Neural progenitor cell (in vitro differentiated cells): ENCODE measurements at regions not wholly inside any gene's neighbourhood (a gene's known extent, or its start where the extent isn't known, plus 50 kb on each side); places are given as distances from the start of the nearest gene placed in this dataset.

Experiments used
- DNase-seq: peaks from one replicate; pipeline ENCODE4 v3.0.0-alpha.2; 2016; ENCODE audit warnings: low spot score
- H2AFZ ChIP-seq: fragments of 200-600 bp; sonication (generic); replicated peaks from 2 replicates; pipeline ENCODE4 v1.6.1; 2016; ENCODE audit warnings: antibody characterized with exemption
- H3F3A ChIP-seq: fragments of 200-600 bp; sonication (generic); 2 replicates; pipeline ENCODE4 v1.6.1; 2016; ENCODE audit warnings: antibody characterized with exemption, low read depth
- H3K27ac ChIP-seq: fragments of 200-600 bp; sonication (generic); 2 replicates; pipeline ENCODE4 v1.5.1; 2016; ENCODE audit warnings: mild to moderate bottlenecking
- H3K27me3 ChIP-seq: fragments of 200-600 bp; sonication (generic); 2 replicates; pipeline ENCODE4 v1.6.1; 2016; ENCODE audit warnings: mild to moderate bottlenecking, moderate library complexity
- H3K36me3 ChIP-seq: fragments of 200-600 bp; sonication (generic); 2 replicates; pipeline ENCODE4 v1.5.1; 2016
- H3K4me1 ChIP-seq: fragments of 200-600 bp; sonication (generic); 2 replicates; pipeline ENCODE4 v1.6.1; 2016; ENCODE audit warnings: mixed run types
- H3K4me2 ChIP-seq: fragments of 200-600 bp; sonication (generic); 2 replicates; pipeline ENCODE4 v1.6.1; 2016
- H3K4me3 ChIP-seq: fragments of 200-600 bp; sonication (generic); 2 replicates; pipeline ENCODE4 v1.5.1; 2016
- H3K79me2 ChIP-seq: fragments of 200-600 bp; sonication (generic); 2 replicates; pipeline ENCODE4 v1.6.1; 2016; ENCODE audit warnings: low read depth
- H3K9ac ChIP-seq: fragments of 200-600 bp; sonication (generic); 2 replicates; pipeline ENCODE4 v1.6.1; 2016
- H3K9me3 ChIP-seq: fragments of 200-600 bp; sonication (generic); 2 replicates; pipeline ENCODE4 v1.5.1; 2016; ENCODE audit warnings: low read depth
- H4K20me1 ChIP-seq: fragments of 200-600 bp; sonication (generic); 2 replicates; pipeline ENCODE4 v1.6.1; 2016; ENCODE audit warnings: low read depth
- H3K27ac Mint-ChIP-seq: 3 replicates; pipeline ENCODE4 v1.8.0; 2021; ENCODE audit warnings: mixed read lengths
- H3K27me3 Mint-ChIP-seq: 2 replicates; pipeline ENCODE4 v1.8.0; 2022; ENCODE audit warnings: low read depth, mild to moderate bottlenecking, inconsistent platforms, moderate library complexity, mixed read lengths; ENCODE audit not compliant: insufficient read depth
- H3K36me3 Mint-ChIP-seq: 3 replicates; pipeline ENCODE4 v1.8.0; 2021; ENCODE audit warnings: mixed read lengths
- H3K4me1 Mint-ChIP-seq: 3 replicates; pipeline ENCODE4 v1.8.0; 2021; ENCODE audit warnings: mixed read lengths
- H3K4me3 Mint-ChIP-seq: 3 replicates; pipeline ENCODE4 v1.8.0; 2021; ENCODE audit warnings: mild to moderate bottlenecking, moderate library complexity, mixed read lengths
- H3K9me3 Mint-ChIP-seq: 3 replicates; pipeline ENCODE4 v1.8.0; 2020; ENCODE audit warnings: mixed read lengths
- EZH2 ChIP-seq: fragments of 200-600 bp; sonication (generic); IDR thresholded peaks from 2 replicates; pipeline ENCODE4 v1.6.1; 2017; ENCODE audit warnings: antibody characterized with exemption, mild to moderate bottlenecking, moderate library complexity
- EZH2phosphoT487 ChIP-seq: fragments of 200-600 bp; sonication (generic); IDR thresholded peaks from 2 replicates; pipeline ENCODE4 v1.6.1; 2017; ENCODE audit warnings: antibody characterized with exemption
- TF ChIP-seq, protein P1 (sequence below): fragments of 200-600 bp; sonication (generic); IDR thresholded peaks from 2 replicates; pipeline ENCODE4 v1.5.1; 2017; ENCODE audit warnings: antibody characterized with exemption, mild to moderate bottlenecking

DNA sequence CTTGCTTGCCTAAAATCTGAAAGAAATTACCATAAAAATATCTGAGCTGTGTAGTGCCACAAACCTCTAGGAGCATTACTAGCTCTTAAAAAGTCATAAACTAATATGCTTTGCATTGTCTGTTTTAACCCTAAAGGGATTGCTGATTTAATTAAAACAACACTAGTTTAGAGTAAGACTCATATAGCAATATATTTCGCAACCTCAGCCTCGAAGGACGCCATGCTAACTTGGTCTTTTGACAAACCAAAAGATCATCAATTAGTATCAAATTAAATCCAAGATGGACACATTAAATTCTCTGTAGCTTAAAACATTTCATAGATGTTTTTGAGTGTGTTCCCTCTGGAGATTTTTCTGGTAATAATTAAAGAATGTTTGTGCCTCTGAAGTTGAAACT, 74.8 kb upstream of the KCNQ5 start:
- H3K27ac Mint-ChIP-seq: no peak overlapping the region
- Histone ChIP-seq H3K4me1 (no peaks in the 10 kb centered on the region), H2AFZ (no peak overlapping the region), H3K4me2 (no peak overlapping the region), H3K27ac (no peak overlapping the region), H3K36me3 (no peaks in the 10 kb centered on the region), H4K20me1 (no peaks in the 10 kb centered on the region), H3K9ac (no peak overlapping the region), H3F3A (no peaks in the 10 kb centered on the region), H3K79me2 (no peaks in the 10 kb centered on the region), H3K4me3 (no peak overlapping the region), H3K9me3 (no peaks in the 10 kb centered on the region), H3K27me3 (no peaks in the 10 kb centered on the region)
- H3K4me3 Mint-ChIP-seq: no peak overlapping the region
- DNase-seq: no peak
- no peaks in the 10 kb centered on the region for H3K4me1 Mint-ChIP-seq
- TF ChIP-seq EZH2phosphoT487: no peak
- TF ChIP-seq EZH2: no peak
- TF ChIP-seq, protein P1, sequence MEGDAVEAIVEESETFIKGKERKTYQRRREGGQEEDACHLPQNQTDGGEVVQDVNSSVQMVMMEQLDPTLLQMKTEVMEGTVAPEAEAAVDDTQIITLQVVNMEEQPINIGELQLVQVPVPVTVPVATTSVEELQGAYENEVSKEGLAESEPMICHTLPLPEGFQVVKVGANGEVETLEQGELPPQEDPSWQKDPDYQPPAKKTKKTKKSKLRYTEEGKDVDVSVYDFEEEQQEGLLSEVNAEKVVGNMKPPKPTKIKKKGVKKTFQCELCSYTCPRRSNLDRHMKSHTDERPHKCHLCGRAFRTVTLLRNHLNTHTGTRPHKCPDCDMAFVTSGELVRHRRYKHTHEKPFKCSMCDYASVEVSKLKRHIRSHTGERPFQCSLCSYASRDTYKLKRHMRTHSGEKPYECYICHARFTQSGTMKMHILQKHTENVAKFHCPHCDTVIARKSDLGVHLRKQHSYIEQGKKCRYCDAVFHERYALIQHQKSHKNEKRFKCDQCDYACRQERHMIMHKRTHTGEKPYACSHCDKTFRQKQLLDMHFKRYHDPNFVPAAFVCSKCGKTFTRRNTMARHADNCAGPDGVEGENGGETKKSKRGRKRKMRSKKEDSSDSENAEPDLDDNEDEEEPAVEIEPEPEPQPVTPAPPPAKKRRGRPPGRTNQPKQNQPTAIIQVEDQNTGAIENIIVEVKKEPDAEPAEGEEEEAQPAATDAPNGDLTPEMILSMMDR: no peak
- H3K36me3 Mint-ChIP-seq: no peaks in the 10 kb centered on the region
- no peaks in the 10 kb centered on the region for H3K9me3 Mint-ChIP-seq
- no peaks in the 10 kb centered on the region for H3K27me3 Mint-ChIP-seq

DNA sequence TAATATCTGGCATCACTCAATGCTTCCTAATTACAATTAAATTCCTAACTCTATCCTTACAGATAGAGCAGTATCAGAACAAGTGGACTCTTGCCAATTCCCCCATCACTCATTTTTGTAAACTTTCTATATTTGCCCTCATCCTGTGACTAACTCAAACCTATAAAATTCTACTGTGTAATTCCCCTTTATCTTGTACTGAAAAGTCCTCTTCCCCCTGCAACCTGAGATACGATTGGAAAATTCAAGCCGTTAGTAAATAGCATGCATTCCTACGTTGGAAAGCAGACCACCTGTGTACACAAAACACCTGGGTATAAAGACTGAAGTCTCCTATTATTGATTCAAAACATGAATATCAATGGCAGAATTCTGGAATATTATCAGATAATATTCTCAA, 70.4 kb upstream of the KCNQ5 start:
- H3K36me3 Mint-ChIP-seq: no peaks in the 10 kb centered on the region
- H3K27me3 Mint-ChIP-seq: no peaks in the 10 kb centered on the region

DNA sequence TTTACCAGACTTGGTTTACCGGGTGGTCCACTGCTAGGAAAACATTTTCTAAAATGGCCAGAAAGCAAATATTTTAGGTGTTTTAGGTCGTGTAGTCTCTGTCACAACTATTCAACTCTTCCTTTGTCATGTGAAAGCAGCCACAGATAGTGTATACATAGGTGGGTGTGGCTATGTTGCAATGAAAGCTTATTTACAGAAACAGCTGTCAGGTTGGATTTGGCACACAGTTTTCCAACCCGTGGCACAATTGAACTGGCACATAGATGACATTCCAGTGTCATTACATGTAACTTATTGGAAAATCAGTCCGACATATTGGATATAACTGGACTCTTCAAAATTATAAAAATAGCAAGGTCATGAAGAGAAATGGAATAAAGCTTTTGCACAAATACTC, 68.9 kb upstream of the KCNQ5 start:
- no peaks in the 10 kb centered on the region for H3F3A ChIP-seq
- no peaks in the 10 kb centered on the region for H3K27me3 Mint-ChIP-seq
- TF ChIP-seq, protein P1: no peak
- TF ChIP-seq EZH2 (no peak), EZH2phosphoT487 (no peak)
- H3K9ac ChIP-seq: no peak overlapping the region
- no peak overlapping the region for H3K4me3 Mint-ChIP-seq
- no peak for DNase-seq
- no peak overlapping the region for H3K27ac Mint-ChIP-seq
- no peaks in the 10 kb centered on the region for H3K27me3 ChIP-seq
- H3K4me3 ChIP-seq: no peak overlapping the region
- H3K79me2 ChIP-seq: no peaks in the 10 kb centered on the region
- H2AFZ ChIP-seq: no peak overlapping the region
- no peak overlapping the region for H3K27ac ChIP-seq
- no peaks in the 10 kb centered on the region for H3K36me3 ChIP-seq
- H3K9me3 Mint-ChIP-seq: no peaks in the 10 kb centered on the region
- no peak overlapping the region for H3K4me2 ChIP-seq
- H3K36me3 Mint-ChIP-seq: no peaks in the 10 kb centered on the region
- no peaks in the 10 kb centered on the region for H3K9me3 ChIP-seq
- no peaks in the 10 kb centered on the region for H3K4me1 ChIP-seq
- H3K4me1 Mint-ChIP-seq: peaks cover 25% of the 10 kb centered on the region
- H4K20me1 ChIP-seq: no peaks in the 10 kb centered on the region

More for the DNA sequence above, 70.4 kb upstream of the KCNQ5 start:
- no peaks in the 10 kb centered on the region for H3K36me3 ChIP-seq
- H3K4me1 Mint-ChIP-seq: peaks cover 25% of the 10 kb centered on the region
- H3K9me3 Mint-ChIP-seq: no peaks in the 10 kb centered on the region
- H3K4me3 ChIP-seq: no peak overlapping the region
- no peak overlapping the region for H2AFZ ChIP-seq
- no peaks in the 10 kb centered on the region for H4K20me1 ChIP-seq
- no peak for DNase-seq
- no peak overlapping the region for H3K4me3 Mint-ChIP-seq
- no peak for TF ChIP-seq EZH2phosphoT487
- TF ChIP-seq, protein P1: no peak
- no peaks in the 10 kb centered on the region for H3K27me3 ChIP-seq
- no peaks in the 10 kb centered on the region for H3F3A ChIP-seq
- no peak overlapping the region for H3K27ac ChIP-seq
- H3K9me3 ChIP-seq: no peaks in the 10 kb centered on the region
- H3K4me1 ChIP-seq: no peaks in the 10 kb centered on the region
- H3K9ac ChIP-seq: no peak overlapping the region
- no peaks in the 10 kb centered on the region for H3K79me2 ChIP-seq
- no peak overlapping the region for H3K4me2 ChIP-seq
- H3K27ac Mint-ChIP-seq: no peak overlapping the region
